Osteoblast (primary cell): ENCODE measurements at regions not wholly inside any gene's neighbourhood (a gene's known extent, or its start where the extent isn't known, plus 50 kb on each side); places are given as distances from the start of the nearest gene placed in this dataset.

ENCODE experiments used
- DNase-seq: peaks from one replicate; pipeline ENCODE4 v3.0.0; 2011; ENCODE audit warnings: low spot score, mixed read lengths; ENCODE audit not compliant: insufficient read length; ENCODE audit errors: missing footprints
- H2AFZ ChIP-seq: 2 replicates; pipeline ENCODE4 v1.6.0; 2011; ENCODE audit warnings: mild to moderate bottlenecking, low read length
- H3K27ac ChIP-seq: 2 replicates; pipeline ENCODE4 v1.5.1; 2011; ENCODE audit warnings: mild to moderate bottlenecking, low read depth, low read length, moderate library complexity
- H3K27me3 ChIP-seq: 2 replicates; pipeline ENCODE4 v1.6.0; 2012; ENCODE audit warnings: mild to moderate bottlenecking, control low read depth, inconsistent platforms, low read length, moderate library complexity; ENCODE audit not compliant: insufficient read depth
- H3K36me3 ChIP-seq: 2 replicates; pipeline ENCODE4 v1.5.1; 2011; ENCODE audit warnings: mild to moderate bottlenecking, low read length, control low read depth, moderate library complexity; ENCODE audit not compliant: insufficient read depth
- H3K4me1 ChIP-seq: 2 replicates; pipeline ENCODE4 v1.5.1; 2011; ENCODE audit warnings: mild to moderate bottlenecking, low read length, control low read depth, moderate library complexity; ENCODE audit not compliant: insufficient read depth
- H3K4me2 ChIP-seq: 2 replicates; pipeline ENCODE4 v1.6.0; 2011; ENCODE audit warnings: mild to moderate bottlenecking, low read length; ENCODE audit not compliant: insufficient read depth
- H3K4me3 ChIP-seq: fragments of 200-600 bp; sonication (generic); 3 replicates; pipeline ENCODE4 v1.5.1; 2012; ENCODE audit warnings: mild to moderate bottlenecking, low read length, inconsistent platforms; ENCODE audit not compliant: insufficient read depth
- H3K79me2 ChIP-seq: 2 replicates; pipeline ENCODE4 v1.6.0; 2012; ENCODE audit warnings: mild to moderate bottlenecking, low read length, control low read depth, inconsistent platforms; ENCODE audit not compliant: insufficient read depth
- H3K9me3 ChIP-seq: 2 replicates; pipeline ENCODE4 v1.5.1; 2011; ENCODE audit warnings: low read depth, low read length, control low read depth
- H4K20me1 ChIP-seq: 2 replicates; pipeline ENCODE4 v1.6.0; 2012; ENCODE audit warnings: mild to moderate bottlenecking, low read length, control low read depth; ENCODE audit not compliant: insufficient read depth
- TF ChIP-seq, protein P1 (sequence below): IDR thresholded peaks from 2 replicates; pipeline ENCODE4 v1.5.1; 2011; ENCODE audit warnings: mild to moderate bottlenecking, low read depth, low read length, moderate library complexity; ENCODE audit errors: extremely low read depth

GRCh38 chr10:107545717-107546116 lies 381.2 kb upstream of the SORCS1 start:
- Histone ChIP-seq H3K4me2 (no peak overlapping the region), H3K4me1 (no peaks in the 10 kb centered on the region), H4K20me1 (no peaks in the 10 kb centered on the region), H3K36me3 (no peaks in the 10 kb centered on the region), H3K27ac (no peak overlapping the region), H3K27me3 (no peaks in the 10 kb centered on the region), H3K79me2 (no peaks in the 10 kb centered on the region), H3K4me3 (no peak overlapping the region), H2AFZ (no peak overlapping the region), H3K9me3 (no peaks in the 10 kb centered on the region)
- TF ChIP-seq, protein P1, sequence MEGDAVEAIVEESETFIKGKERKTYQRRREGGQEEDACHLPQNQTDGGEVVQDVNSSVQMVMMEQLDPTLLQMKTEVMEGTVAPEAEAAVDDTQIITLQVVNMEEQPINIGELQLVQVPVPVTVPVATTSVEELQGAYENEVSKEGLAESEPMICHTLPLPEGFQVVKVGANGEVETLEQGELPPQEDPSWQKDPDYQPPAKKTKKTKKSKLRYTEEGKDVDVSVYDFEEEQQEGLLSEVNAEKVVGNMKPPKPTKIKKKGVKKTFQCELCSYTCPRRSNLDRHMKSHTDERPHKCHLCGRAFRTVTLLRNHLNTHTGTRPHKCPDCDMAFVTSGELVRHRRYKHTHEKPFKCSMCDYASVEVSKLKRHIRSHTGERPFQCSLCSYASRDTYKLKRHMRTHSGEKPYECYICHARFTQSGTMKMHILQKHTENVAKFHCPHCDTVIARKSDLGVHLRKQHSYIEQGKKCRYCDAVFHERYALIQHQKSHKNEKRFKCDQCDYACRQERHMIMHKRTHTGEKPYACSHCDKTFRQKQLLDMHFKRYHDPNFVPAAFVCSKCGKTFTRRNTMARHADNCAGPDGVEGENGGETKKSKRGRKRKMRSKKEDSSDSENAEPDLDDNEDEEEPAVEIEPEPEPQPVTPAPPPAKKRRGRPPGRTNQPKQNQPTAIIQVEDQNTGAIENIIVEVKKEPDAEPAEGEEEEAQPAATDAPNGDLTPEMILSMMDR, result no peak
- peak; percentile 29 for DNase-seq

DNA sequence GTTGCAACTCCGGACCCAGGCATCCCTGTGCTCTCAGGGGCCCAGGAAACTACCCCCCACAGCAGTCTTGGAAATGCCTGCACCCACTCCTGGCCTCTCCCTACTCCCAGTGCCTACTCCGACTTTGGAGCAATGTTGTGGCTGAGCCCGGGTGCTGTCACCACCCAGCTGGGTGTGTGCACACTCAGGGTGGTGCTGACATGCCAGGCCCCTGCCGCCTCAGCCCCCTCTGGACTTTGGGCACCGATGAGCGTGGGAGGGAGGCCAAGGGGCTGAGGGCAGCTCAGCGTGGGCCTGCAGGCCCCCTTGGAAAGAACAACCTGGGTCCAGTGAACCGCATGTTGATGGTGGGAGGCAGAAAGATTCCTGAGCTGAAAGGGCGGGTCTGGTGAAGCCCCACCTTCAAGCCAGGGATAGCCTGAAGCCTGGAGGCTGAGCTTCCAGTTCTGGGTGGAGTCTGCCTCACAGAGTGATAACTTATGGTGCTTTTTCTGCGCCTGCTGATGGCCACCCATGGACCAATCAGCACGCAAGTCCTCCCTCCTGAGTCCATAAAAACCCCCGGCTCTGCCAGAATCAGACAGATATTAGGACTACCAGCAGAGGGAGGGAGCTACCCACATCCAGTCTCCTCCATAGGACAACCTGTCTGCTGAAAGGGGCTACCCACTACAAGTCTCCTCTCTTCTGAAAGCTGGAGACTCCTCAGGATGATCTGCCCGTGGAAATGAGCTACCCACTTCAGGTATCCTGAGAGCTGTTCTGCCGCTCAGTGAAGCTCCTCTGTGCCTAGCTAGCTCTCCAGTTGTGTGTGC lies 380.4 kb upstream of the SORCS1 start:
- Histone ChIP-seq H3K79me2 (no peaks in the 10 kb centered on the region), H3K36me3 (no peaks in the 10 kb centered on the region), H3K27me3 (no peaks in the 10 kb centered on the region), H2AFZ (no peak overlapping the region), H3K4me3 (no peak overlapping the region), H3K4me1 (no peaks in the 10 kb centered on the region), H4K20me1 (no peaks in the 10 kb centered on the region), H3K27ac (no peak overlapping the region), H3K4me2 (no peak overlapping the region), H3K9me3 (no peaks in the 10 kb centered on the region)
- TF ChIP-seq, protein P1, result no peak
- DNase-seq, result no peak

GRCh38 chr10:107542607-107543006 lies 378.1 kb upstream of the SORCS1 start:
- TF ChIP-seq, protein P1, result no peak
- Histone ChIP-seq H4K20me1 (no peaks in the 10 kb centered on the region), H3K79me2 (no peaks in the 10 kb centered on the region)

DNA sequence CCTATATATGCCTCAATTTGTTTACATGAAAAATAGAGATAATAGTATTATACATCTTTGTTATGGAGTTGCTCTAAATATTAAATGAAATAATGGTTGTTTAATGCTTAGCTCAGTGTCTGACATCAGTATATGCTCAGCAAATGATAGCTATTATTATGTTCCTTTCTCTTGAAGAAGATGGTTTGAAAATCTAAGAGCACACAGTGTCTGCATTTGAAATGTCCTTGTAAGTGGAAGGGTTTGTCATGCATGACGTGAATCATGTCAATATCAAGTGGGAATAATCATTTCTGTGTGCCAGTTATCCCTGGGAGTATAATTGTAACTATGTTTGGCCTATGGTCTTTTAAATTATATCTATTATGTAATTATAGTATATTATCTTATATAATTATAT lies 377.5 kb upstream of the SORCS1 start:
- Histone ChIP-seq H4K20me1 (no peaks in the 10 kb centered on the region), H3K4me3 (no peak overlapping the region), H3K36me3 (no peaks in the 10 kb centered on the region), H3K27ac (no peak overlapping the region), H3K4me1 (no peaks in the 10 kb centered on the region), H2AFZ (no peak overlapping the region), H3K9me3 (peaks cover 6% of the 10 kb centered on the region), H3K4me2 (no peak overlapping the region), H3K27me3 (no peaks in the 10 kb centered on the region), H3K79me2 (no peaks in the 10 kb centered on the region)
- TF ChIP-seq, protein P1, result no peak
- no peak for DNase-seq

More at GRCh38 chr10:107542607-107543006, 378.1 kb upstream of the SORCS1 start:
- Histone ChIP-seq H3K4me2 (no peak overlapping the region), H3K36me3 (no peaks in the 10 kb centered on the region), H2AFZ (no peak overlapping the region), H3K9me3 (peaks cover under 1% of the 10 kb centered on the region), H3K27me3 (no peaks in the 10 kb centered on the region), H3K4me1 (no peaks in the 10 kb centered on the region), H3K4me3 (no peak overlapping the region), H3K27ac (no peak overlapping the region)
- DNase-seq, result no peak
